Spinal cord (tissue), 9 donors: ENCODE measurements at regions not wholly inside any gene's neighbourhood (a gene's known extent, or its start where the extent isn't known, plus 50 kb on each side); places are given as distances from the start of the nearest gene placed in this dataset.

Experiments used
- DNase-seq, 6 donors: peaks; one replicate each; pipeline versions ENCODE4 v3.0.0 to v3.0.0-alpha.2; 2013 to 2015; ENCODE audit warnings: low spot score in 6 of 6, low read depth in 4 of 6
- H3K27ac ChIP-seq: one replicate; pipeline ENCODE4 v1.5.1; 2013; ENCODE audit warnings: low read depth, low read length, control low read depth
- H3K27me3 ChIP-seq: one replicate; pipeline ENCODE4 v1.6.1; 2013; ENCODE audit warnings: low read length; ENCODE audit not compliant: control insufficient read depth, insufficient read depth
- H3K36me3 ChIP-seq: one replicate; pipeline ENCODE4 v1.6.1; 2013; ENCODE audit warnings: low read length; ENCODE audit not compliant: control insufficient read depth, insufficient read depth
- H3K4me1 ChIP-seq: one replicate; pipeline ENCODE4 v1.6.1; 2013; ENCODE audit warnings: low read length; ENCODE audit not compliant: control insufficient read depth, insufficient read depth
- H3K4me3 ChIP-seq: one replicate; pipeline ENCODE4 v1.5.1; 2013; ENCODE audit warnings: low read depth, low read length, control low read depth
- H3K9me3 ChIP-seq: one replicate; pipeline ENCODE4 v1.6.1; 2013; ENCODE audit warnings: low read length; ENCODE audit not compliant: control insufficient read depth, insufficient read depth
- WGBS: methylation state at CpG from one replicate; pipeline ENCODE4 v1.1.5; 2013; ENCODE audit warnings: missing lambda C conversion rate; ENCODE audit not compliant: insufficient coverage; 5-methylcytosine and 5-hydroxymethylcytosine counted together
- donor health status: healthy.

- WGBS = no CpG with 5 or more reads among the region's 3 CpGs
- Histone ChIP-seq H3K27ac (no peak overlapping the region), H3K27me3 (no peaks in the 10 kb centered on the region), H3K4me3 (no peak overlapping the region), H3K9me3 (no peaks in the 10 kb centered on the region), H3K36me3 (no peaks in the 10 kb centered on the region), H3K4me1 (peaks cover 9% of the 10 kb centered on the region)
- no peak for DNase-seq
Measured at GRCh38 chr2:220001751-220002150, 374.3 kb downstream of the SLC4A3 start.

- H3K27me3 ChIP-seq = no peaks in the 10 kb centered on the region
- peaks cover 8% of the 10 kb centered on the region for H3K4me1 ChIP-seq
- H3K27ac ChIP-seq = no peak overlapping the region
- WGBS = 92% methylated on average over 2 of the region's 4 CpGs
- no peaks in the 10 kb centered on the region for H3K36me3 ChIP-seq
- no peak overlapping the region for H3K4me3 ChIP-seq
- DNase-seq = no peak
- no peaks in the 10 kb centered on the region for H3K9me3 ChIP-seq
Measured at GRCh38 chr2:220002251-220002650, 374.8 kb downstream of the SLC4A3 start.

GRCh38 chr2:220002699-220003098 lies 375.3 kb downstream of the SLC4A3 start:
- Histone ChIP-seq H3K27ac (no peak overlapping the region), H3K4me3 (no peak overlapping the region), H3K4me1 (peaks cover 5% of the 10 kb centered on the region), H3K27me3 (no peaks in the 10 kb centered on the region), H3K9me3 (no peaks in the 10 kb centered on the region), H3K36me3 (no peaks in the 10 kb centered on the region)
- no peak for DNase-seq
- no CpG with 5 or more reads among the region's 3 CpGs for WGBS

- H3K36me3 ChIP-seq = no peaks in the 10 kb centered on the region
Measured at GRCh38 chr2:220005362-220005761, 377.9 kb downstream of the SLC4A3 start.

GRCh38 chr2:220006152-220006621 lies 378.8 kb downstream of the SLC4A3 start:
- Histone ChIP-seq H3K27ac (no peak overlapping the region), H3K9me3 (no peaks in the 10 kb centered on the region), H3K4me3 (no peak overlapping the region), H3K27me3 (no peaks in the 10 kb centered on the region), H3K36me3 (no peaks in the 10 kb centered on the region), H3K4me1 (peaks cover 5% of the 10 kb centered on the region)
- 53% methylated on average over 3 of the region's 8 CpGs for WGBS
- DNase-seq = peak in 3 of 6 donors; percentile 26 to 62 (median 51)

More at GRCh38 chr2:220005362-220005761, 377.9 kb downstream of the SLC4A3 start:
- no peak overlapping the region for H3K4me3 ChIP-seq
- no peaks in the 10 kb centered on the region for H3K27me3 ChIP-seq
- H3K4me1 ChIP-seq = peaks cover 5% of the 10 kb centered on the region
- H3K9me3 ChIP-seq = no peaks in the 10 kb centered on the region
- H3K27ac ChIP-seq = no peak overlapping the region
- WGBS = 76% methylated on average over 5 of the region's 6 CpGs
- DNase-seq = no peak

GRCh38 chr2:220011859-220012258 lies 384.4 kb downstream of the SLC4A3 start:
- no peak for DNase-seq
- H3K4me1 ChIP-seq = no peaks in the 10 kb centered on the region
- WGBS = 92% methylated on average over 1 of the region's 1 CpG
- H3K4me3 ChIP-seq = no peak overlapping the region
- H3K27me3 ChIP-seq = no peaks in the 10 kb centered on the region
- H3K27ac ChIP-seq = no peak overlapping the region
- H3K36me3 ChIP-seq = no peaks in the 10 kb centered on the region
- H3K9me3 ChIP-seq = peaks cover 2% of the 10 kb centered on the region

GRCh38 chr2:220014961-220015360 lies 387.5 kb downstream of the SLC4A3 start:
- no peaks in the 10 kb centered on the region for H3K36me3 ChIP-seq
- H3K4me3 ChIP-seq = no peak overlapping the region
- H3K27me3 ChIP-seq = no peaks in the 10 kb centered on the region
- H3K4me1 ChIP-seq = no peaks in the 10 kb centered on the region
- peaks cover 2% of the 10 kb centered on the region for H3K9me3 ChIP-seq
- no CpG with 5 or more reads among the region's 2 CpGs for WGBS
- no peak overlapping the region for H3K27ac ChIP-seq
- no peak for DNase-seq

- peaks cover 2% of the 10 kb centered on the region for H3K9me3 ChIP-seq
- DNase-seq = no peak
- H3K36me3 ChIP-seq = no peaks in the 10 kb centered on the region
- H3K4me1 ChIP-seq = no peaks in the 10 kb centered on the region
- WGBS = 80% methylated on average over 1 of the region's 1 CpG
- no peak overlapping the region for H3K4me3 ChIP-seq
- H3K27ac ChIP-seq = no peak overlapping the region
- no peaks in the 10 kb centered on the region for H3K27me3 ChIP-seq
Measured at GRCh38 chr2:220015576-220015975, 388.1 kb downstream of the SLC4A3 start.

- no CpG with 5 or more reads among the region's 1 CpG for WGBS
- Histone ChIP-seq H3K27ac (no peak overlapping the region), H3K36me3 (no peaks in the 10 kb centered on the region), H3K9me3 (no peaks in the 10 kb centered on the region), H3K4me1 (no peaks in the 10 kb centered on the region), H3K4me3 (no peak overlapping the region), H3K27me3 (no peaks in the 10 kb centered on the region)
- no peak for DNase-seq
Measured at GRCh38 chr2:220025207-220025606, 397.8 kb downstream of the SLC4A3 start.

- Histone ChIP-seq H3K4me3 (no peak overlapping the region), H3K27me3 (no peaks in the 10 kb centered on the region), H3K36me3 (no peaks in the 10 kb centered on the region), H3K27ac (no peak overlapping the region), H3K4me1 (no peaks in the 10 kb centered on the region), H3K9me3 (no peaks in the 10 kb centered on the region)
- no CpG with 5 or more reads among the region's 1 CpG for WGBS
- DNase-seq = no peak
Measured at GRCh38 chr2:220029013-220029412, 401.6 kb downstream of the SLC4A3 start.
